ENCODE measurements at regions not wholly inside any gene's neighbourhood (a gene's known extent, or its start where the extent isn't known, plus 50 kb on each side); places are given as distances from the start of the nearest gene placed in this dataset.

DNA sequence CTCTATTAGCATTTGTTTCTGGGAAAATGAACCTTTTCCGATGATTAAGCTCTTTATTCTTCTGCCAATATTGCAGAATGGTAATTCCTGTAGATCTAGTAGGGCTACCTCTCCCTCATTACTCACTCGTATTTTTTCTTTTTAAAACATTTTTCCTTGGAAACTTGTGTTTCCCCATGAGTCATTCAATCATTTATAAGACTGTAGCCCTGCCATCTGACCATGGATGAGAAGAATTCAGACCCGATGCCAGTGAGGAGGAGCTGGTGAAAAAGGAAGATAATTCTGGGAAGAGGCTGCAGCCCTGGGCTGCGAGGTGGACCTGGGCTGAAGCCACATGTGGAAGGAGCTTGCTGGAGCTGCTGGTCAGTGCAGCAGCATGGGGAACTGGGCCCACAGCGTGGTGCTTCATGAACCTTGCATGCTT lies 242.8 kb downstream of the KLF6 start (continued):
- TF ChIP-seq, protein P1, sequence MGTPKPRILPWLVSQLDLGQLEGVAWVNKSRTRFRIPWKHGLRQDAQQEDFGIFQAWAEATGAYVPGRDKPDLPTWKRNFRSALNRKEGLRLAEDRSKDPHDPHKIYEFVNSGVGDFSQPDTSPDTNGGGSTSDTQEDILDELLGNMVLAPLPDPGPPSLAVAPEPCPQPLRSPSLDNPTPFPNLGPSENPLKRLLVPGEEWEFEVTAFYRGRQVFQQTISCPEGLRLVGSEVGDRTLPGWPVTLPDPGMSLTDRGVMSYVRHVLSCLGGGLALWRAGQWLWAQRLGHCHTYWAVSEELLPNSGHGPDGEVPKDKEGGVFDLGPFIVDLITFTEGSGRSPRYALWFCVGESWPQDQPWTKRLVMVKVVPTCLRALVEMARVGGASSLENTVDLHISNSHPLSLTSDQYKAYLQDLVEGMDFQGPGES (IDR thresholded peaks at IDR 0.05; ENCODE audit: low read depth, low read length), result no peak

DNA sequence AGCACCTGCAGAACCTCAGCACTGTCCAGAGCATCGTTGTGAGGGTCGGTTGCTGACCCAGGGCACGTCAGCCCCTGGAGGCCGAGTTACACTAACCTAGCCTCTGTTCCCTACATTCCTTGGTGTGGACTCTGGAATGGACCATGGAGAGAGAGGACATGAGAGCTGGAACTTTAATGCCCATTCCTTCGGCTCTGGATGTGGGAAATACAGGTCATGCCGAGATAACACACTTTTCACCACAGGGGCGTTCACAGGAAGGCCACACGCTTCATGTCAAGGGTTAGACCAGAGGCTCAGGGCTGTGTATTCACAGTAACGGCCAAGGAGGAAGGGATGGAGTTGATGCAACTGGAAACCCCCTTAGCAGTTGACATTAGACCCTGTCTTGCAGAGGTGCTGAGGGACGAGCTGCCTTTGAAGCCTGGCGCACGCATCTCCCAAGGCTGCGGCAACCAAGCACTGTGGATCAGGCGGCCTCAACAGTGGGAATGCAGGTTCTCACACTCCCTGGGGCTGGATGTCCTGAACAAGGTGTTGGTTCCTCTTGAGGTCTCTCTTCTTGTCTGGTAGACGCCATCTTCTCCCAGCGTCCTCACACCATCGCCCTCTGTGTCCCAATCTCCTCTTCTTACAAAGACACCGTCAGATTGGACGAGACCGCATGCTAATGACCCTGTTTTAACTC lies 245.2 kb downstream of the KLF6 start:
- H3K9ac ChIP-seq, result peak overlapping the region; percentile 45; the same call in 1 of the 2 replicates
- 98% methylated on average over 16 of the region's 20 CpGs for whole genome bisulfite sequencing (ENCODE audit: low lambda C conversion rate)
- ChIA-PET CTCF (no interaction called here), POLR2A (no interaction called here)
- no peak for DNase-seq
- H2AFZ ChIP-seq (ENCODE audit: low read depth), result no peak overlapping the region
- H3F3A ChIP-seq (replicated peaks; ENCODE audit: insufficient read depth), result peaks cover 27% of the 10 kb centered on the region
- H3K4me3 ChIP-seq (ENCODE audit: low read depth in 2 of 2, low read length in 1 of 2), result no peak overlapping the region
- H3K4me2 ChIP-seq, result 0 out of 2 replicates have a peak overlapping the region, but pooled peaks have one; percentile 37
- H3K27me3 ChIP-seq (ENCODE audit: insufficient read depth), result no peaks in the 10 kb centered on the region
- no peaks in the 10 kb centered on the region for H4K20me1 ChIP-seq (ENCODE audit: insufficient read depth)
- H3K9me3 ChIP-seq, result no peaks in the 10 kb centered on the region
- no peaks in the 10 kb centered on the region for H3K9me2 ChIP-seq
- H3K36me3 ChIP-seq (replicated peaks in 1 of 2; ENCODE audit: control insufficient read depth in 1 of 2, insufficient read depth in 2 of 2, low read length in 1 of 2), result no peaks in the 10 kb centered on the region
- peaks cover 2 to 24% of the 10 kb centered on the region in 2 experiments; a peak in 3 of 4 replicates for H3K4me1 ChIP-seq (ENCODE audit: control insufficient read depth in 1 of 2, insufficient read depth in 2 of 2, low read depth in 1 of 2, low read length in 1 of 2)
- TF ChIP-seq MXI1 (IDR thresholded peaks at IDR 0.05; ENCODE audit: low read depth, low read length) (no peak), NFIC (IDR thresholded peaks at IDR 0.05; ENCODE audit: borderline replicate concordance) (no peak), NRF1 (IDR thresholded peaks at IDR 0.05; ENCODE audit: low read depth, low read length) (no peak), TEAD4 (IDR thresholded peaks at IDR 0.05; ENCODE audit: borderline replicate concordance, insufficient read depth) (no peak), RXRA (IDR thresholded peaks at IDR 0.05; ENCODE audit: borderline replicate concordance, low read depth) (no peak), TCF12 (IDR thresholded peaks at IDR 0.05) (no peak), ELF1 (IDR thresholded peaks at IDR 0.05) (no peak), GATA2 (CRISPR knock-in tag; IDR thresholded peaks at IDR 0.05) (no peak), GABPA (IDR thresholded peaks at IDR 0.05; ENCODE audit: low read depth) (no peak), POLR2AphosphoS5 (IDR thresholded peaks at IDR 0.05; ENCODE audit: low read depth, low read length) (no peak), JUND (IDR thresholded peaks at IDR 0.05) (no peak), TAF1 (IDR thresholded peaks at IDR 0.05; ENCODE audit: borderline replicate concordance, low read depth, low read length) (no peak)
- TF ChIP-seq, protein P1 (IDR thresholded peaks at IDR 0.05; ENCODE audit: low read depth, low read length), result no peak
- TF ChIP-seq, protein P2, sequence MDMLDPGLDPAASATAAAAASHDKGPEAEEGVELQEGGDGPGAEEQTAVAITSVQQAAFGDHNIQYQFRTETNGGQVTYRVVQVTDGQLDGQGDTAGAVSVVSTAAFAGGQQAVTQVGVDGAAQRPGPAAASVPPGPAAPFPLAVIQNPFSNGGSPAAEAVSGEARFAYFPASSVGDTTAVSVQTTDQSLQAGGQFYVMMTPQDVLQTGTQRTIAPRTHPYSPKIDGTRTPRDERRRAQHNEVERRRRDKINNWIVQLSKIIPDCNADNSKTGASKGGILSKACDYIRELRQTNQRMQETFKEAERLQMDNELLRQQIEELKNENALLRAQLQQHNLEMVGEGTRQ (IDR thresholded peaks at IDR 0.05; ENCODE audit: borderline replicate concordance, low read depth, low read length), result no peak
- TF ChIP-seq, protein P3, sequence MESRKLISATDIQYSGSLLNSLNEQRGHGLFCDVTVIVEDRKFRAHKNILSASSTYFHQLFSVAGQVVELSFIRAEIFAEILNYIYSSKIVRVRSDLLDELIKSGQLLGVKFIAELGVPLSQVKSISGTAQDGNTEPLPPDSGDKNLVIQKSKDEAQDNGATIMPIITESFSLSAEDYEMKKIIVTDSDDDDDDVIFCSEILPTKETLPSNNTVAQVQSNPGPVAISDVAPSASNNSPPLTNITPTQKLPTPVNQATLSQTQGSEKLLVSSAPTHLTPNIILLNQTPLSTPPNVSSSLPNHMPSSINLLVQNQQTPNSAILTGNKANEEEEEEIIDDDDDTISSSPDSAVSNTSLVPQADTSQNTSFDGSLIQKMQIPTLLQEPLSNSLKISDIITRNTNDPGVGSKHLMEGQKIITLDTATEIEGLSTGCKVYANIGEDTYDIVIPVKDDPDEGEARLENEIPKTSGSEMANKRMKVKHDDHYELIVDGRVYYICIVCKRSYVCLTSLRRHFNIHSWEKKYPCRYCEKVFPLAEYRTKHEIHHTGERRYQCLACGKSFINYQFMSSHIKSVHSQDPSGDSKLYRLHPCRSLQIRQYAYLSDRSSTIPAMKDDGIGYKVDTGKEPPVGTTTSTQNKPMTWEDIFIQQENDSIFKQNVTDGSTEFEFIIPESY (IDR thresholded peaks at IDR 0.05; ENCODE audit: borderline replicate concordance, low read depth), result no peak
- no peaks in the 10 kb centered on the region for H3K79me2 ChIP-seq (ENCODE audit: insufficient read depth)
- H3K27ac ChIP-seq (ENCODE audit: low read depth in 2 of 2, low read length in 1 of 2), result peak overlapping the region in 1 of 2 experiments; percentile 95; a peak in 2 of 4 replicates

All from SK-N-SH (cell line).